CD4-positive, alpha-beta T cell treated with Interleukin-17A for 4 hours (primary cell): ENCODE measurements at regions not wholly inside any gene's neighbourhood (a gene's known extent, or its start where the extent isn't known, plus 50 kb on each side); places are given as distances from the start of the nearest gene placed in this dataset.
A peak's percentile ranks its signal among the peaks of the same experiment; 100 is the strongest.
"Not testable (repeated sequence)": the region's sequence is repeated elsewhere in the genome, so short reads cannot be mapped to it uniquely, and the experiment has no call there.

Source experiments
- DNase-seq: peaks from one replicate; pipeline ENCODE4 v3.0.0-alpha.2; 2020; ENCODE audit warnings: mixed read lengths

GRCh38 chr2:8312861-8313830 lies 368.7 kb upstream of the ID2 start:
- peak; percentile 21 for DNase-seq

GRCh38 chr2:8314063-8314462 lies 367.8 kb upstream of the ID2 start:
- DNase-seq = no peak

DNA sequence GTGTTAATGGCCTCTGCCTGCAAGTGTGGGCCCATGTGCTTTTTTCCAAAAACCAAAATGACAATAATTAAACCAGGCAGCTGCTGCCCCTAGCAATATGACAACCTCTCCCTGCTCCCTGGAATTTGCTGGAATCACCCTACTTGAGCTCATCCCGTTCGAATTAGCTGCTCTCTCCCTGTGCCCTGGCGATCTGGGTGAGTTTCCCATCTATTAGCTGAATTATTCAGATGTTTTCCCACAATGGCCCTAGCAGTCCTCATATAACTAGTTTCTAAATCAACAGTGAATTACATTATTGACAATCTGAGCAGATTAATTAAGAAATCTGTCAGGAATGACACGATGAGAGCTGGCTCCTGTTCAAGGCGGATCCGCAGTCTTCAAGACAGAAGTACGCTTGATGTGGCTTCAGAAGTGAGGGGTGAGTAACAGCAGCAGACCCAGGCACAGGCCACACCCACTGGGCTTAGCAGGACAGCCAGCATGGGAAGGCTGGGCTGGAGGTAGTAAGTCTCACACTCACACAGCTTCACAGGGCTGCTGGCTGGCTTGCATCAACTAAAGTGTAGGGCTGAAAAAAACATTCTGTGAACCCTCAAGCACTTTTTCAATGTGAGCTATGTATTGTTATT lies 366.2 kb upstream of the ID2 start:
- peak; percentile 37 for DNase-seq

- no peak for DNase-seq
Measured at GRCh38 chr2:8316356-8316755, 365.5 kb upstream of the ID2 start.

GRCh38 chr2:8317418-8317817 lies 364.4 kb upstream of the ID2 start:
- no peak for DNase-seq

DNA sequence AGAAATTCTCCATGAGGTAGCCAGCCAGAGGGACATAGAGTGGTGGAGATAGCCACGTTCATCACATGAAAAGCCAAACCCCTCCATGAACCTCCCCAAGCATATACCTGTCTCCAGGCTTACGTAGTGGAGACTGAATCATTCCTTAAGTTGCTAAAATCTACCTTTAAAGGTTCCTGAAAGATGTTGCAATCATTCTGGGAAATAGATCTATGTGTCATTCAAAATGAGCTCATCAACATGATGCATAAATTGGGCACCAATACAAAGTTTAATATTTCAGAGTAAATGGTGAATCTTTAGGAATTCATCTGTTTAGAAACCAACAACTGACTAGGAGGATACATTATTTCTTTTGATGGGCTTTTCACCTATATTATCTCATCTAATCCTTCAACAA lies 362.6 kb upstream of the ID2 start:
- no peak for DNase-seq

DNA sequence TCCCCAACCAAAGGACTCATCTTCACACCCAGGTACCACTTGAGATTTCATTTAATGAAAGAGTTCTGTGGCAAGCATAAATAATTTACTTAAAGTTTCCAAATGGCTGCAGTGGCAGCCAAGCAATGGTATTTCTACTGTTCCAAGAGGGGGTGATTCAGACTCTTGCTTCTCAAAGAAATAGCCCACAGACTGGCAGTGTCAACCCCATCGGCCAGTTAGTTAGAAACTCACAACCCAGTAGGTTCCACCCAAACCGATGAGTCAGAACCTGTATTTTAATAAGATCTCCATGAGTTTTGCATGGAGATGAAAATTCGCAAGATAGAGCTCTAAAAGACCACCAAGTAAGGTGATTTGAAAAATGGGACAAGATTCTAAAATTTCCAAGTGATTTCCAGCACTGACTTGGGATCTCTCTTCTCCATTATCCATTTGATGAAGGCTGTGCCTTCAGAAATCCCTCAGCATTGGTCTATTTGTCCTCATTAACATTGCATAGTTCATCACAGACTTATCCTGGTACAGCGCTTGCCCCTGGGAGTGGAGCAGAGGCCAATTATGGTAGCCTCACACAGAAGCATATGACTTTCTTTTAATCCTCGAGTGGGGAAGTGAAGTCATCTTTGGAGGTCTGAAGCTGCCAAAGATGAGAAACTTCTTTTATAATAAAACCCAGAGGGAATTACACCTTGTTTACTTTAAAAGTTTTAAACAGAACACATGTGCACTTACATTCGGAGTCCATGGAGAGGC lies 361.4 kb upstream of the ID2 start:
- no peak for DNase-seq

DNA sequence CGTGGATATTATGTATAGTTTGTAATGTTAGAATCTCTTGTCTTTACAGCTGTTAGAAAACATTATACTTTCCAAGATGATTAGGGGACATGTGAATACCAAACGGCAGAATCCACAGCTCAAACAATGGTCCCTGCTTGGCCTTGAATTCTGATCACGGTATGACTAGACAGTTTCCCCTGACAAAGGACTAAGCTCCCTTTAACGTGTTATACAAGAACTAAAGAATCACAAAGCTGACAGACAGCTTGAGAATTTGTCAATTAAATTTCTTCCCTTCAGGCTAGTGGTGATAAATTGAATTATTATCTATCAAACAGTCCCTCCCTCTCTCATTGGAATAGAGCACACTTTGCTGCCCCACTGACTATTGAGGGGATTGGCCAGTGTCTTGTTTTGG lies 359.2 kb upstream of the ID2 start:
- no peak for DNase-seq

DNA sequence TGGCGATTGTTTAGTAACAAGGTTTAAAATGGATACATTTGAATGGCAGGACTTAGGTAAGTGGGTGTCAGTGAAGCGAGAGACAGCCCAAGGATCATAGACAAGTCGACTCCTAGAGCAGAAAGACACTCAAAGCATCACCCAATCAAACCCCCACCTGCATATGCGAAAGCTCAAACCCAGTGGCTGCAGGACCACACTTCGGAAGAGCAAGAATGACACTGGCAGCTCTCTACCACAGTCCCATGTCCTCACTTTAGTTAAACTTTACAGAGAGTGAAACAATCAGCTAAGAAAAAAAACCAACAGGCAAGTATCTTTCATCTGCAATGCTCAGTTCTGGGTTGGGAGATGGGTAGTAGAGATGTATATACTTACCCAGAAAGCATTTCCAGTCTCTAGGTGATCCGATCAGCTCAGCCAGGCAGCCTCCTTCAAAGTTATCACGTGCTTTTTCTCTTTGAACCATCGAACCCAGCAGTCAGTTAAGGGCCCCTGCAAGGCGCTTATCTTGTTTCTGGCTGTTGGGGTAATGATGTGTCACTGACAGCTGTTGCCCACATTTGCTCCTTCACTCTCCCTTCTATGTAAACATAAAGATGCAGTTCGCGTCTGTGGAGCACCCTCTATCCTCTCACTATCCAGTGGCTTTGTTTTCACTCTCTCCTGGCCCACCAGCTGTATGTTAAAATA lies 357.5 kb upstream of the ID2 start:
- DNase-seq = peak; percentile 15

DNA sequence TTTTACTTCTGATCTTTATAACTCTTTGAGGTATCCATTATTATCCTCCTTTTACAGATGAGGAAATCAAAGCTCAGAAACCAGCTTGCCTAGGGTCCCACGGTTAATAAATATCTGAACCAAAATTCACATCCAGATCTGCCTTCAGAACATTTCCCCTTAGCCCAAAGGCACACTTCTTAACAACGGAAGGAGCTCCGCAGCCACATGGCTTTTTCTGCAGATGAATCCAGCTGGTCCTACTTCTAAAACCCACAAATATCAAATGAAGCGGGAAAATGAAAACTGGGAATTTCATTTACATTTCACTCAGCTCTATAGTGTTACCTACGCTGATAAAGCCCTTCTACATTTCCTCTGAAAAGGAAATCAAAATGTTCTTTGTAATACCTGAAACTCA lies 357.0 kb upstream of the ID2 start:
- DNase-seq = no peak

DNA sequence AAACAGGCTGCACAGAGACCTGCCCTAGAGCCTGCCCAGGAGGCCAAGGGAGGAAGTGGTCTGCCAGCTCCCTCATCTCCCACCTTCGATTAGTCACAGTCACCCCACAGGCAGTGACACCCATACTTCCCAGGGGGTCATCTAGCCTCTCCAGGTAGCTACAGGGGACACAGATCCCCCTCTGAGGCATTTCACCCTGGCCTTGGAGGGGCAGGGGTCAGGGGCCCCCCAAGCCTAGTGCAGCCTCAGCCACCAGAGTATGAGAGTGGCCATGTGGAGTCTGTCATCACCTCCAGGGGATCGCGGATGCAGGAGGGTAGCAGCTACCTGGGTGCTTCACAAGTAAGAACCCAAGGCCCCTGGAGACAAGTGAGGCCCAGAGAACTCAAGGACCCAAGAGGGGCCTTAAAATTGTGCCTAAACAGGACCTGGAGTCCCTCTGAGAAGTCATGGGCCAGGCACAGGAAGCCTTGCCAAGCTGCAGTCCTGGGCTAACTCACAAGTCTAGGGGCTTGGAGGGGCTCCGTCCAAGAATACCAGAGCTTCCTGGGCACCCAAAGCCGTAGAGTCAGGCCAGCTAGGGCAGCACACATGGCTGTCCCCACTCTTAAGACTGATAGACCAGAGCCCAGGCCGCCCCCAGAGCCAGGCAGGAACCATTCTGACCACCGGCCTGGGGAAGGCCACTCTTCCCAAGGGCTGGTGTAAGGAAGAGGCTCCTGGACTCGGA lies 354.3 kb upstream of the ID2 start:
- DNase-seq = no peak

DNA sequence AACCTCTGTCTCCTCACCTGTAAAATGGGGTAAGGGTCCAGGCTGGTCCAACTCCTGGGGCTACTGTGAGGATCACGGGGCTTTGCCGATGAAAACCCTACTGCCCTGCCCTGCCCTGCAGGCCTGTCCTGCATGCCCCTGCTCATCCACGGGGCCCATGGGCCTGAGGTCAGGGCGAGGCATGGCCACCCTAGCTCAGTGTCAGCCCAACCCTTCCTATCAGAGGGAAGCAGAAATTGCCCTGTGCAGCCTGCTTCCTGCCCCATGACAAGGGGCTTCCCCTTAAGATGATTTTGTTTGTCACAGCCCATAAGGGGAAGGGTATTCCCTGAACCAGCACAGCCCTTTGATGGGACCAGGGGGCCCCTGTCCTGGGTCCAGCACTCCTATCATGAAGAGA lies 353.6 kb upstream of the ID2 start:
- no peak for DNase-seq

DNA sequence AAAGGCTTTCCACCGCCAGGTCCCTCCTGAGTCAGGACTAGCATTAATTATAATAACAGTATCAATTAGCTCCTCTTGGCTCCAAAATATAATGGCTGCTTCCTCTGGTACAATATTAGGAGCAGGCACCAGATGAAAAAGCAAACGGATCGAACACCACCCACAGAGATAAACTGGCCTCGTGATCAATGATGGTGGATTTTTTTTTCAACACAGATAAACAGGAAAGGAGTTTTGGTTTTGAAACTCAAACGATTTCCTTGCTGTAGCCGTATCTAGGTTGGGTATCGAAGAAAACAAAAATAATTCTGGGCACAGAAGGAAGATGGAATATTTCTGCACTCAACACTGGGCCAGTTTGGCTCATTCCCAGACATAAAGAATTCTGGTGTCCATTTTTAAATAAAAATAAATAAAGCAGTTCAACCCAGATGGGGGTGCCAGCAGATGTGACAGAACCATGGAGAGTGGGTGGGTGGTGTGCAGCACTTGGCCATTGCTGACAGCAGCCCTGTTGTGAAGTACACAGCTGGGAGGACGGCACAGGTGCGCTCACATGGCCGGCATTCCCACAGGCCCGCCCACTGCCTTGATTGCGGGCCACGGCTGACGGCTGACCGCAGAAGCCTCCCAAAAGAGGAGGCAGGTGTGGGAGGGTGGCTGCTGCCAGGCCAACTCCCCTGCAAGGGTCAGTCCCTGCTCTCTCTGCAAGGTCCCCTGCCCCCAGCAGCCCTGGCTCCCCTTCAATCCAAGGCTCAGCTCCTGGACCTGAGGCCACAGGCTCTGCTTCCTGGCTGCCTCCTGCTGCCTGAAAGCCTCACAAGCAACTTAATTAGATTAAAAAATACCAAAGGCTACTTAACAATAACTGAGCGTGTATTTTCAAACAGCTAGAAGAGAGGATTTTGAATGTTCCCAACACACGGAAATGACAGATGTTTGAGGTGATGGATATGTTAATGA lies 351.9 kb upstream of the ID2 start:
- no peak for DNase-seq

DNA sequence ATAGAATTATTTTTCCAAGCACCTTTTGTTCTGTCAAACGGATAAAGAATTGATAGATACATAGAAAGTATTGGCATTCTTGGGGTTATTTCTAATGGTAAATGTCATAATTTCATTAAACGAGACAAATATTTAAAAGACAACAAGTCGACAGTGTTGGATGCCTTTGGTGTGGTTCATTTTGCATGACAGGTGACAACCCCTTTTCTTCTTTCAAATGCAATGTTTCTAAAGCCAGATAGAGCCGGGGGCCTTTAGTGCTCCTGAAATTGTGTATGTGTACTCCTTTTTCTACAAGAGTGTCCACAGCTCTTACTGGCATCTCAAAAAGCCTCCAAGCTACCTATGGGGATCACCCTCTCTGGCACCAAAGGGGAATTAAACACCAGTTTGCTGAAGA lies 350.8 kb upstream of the ID2 start:
- DNase-seq = no peak

- DNase-seq = no peak
Measured at GRCh38 chr2:8332646-8333045, 349.2 kb upstream of the ID2 start.

DNA sequence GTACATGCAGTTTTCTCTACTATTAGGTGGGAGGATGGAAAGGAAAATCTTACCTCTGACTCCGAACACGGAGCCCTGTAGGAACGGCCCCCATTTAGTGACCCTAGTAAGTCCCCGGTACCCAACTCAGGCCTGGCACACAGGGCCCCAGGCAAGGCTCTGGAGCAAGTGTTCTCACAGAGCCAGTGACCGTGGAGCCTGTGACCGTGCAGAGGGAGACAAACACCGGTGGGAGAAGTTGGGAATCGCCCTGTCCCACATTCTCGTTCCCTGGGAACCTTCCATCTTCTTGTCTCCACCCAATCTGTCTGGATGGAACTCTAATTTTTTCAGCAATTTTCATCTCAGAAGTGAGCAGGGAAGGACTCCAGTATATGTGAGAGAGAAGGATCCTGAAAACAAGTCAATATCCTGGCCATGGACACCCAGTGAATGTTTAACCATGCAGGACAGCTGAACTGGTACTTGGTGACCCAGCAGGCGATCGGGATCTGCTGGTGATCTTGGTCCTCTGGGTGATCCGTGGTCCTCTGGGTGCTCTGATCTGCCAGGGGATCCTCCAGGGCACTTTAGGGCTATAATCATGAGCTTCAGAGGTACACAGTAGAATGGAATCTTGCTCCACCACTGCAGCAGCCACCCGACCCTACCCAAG lies 348.6 kb upstream of the ID2 start:
- DNase-seq = no peak

DNA sequence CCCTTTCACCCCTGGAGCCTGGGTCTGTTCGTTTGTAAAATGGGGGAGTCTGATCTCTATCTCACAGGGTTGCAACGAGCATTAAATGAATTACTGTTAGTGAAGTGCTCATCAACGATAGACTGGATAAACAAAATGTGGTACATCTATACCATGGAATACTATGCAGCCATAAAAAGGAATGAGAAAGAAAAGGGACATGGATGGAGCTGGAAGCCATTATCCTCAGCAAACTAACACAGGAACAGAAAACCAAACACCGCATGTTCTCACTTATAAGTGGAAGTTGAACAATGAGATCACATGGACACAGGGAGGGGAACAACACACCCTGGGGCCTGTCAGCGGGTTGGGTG lies 348.0 kb upstream of the ID2 start:
- DNase-seq = not testable (repeated sequence)

DNA sequence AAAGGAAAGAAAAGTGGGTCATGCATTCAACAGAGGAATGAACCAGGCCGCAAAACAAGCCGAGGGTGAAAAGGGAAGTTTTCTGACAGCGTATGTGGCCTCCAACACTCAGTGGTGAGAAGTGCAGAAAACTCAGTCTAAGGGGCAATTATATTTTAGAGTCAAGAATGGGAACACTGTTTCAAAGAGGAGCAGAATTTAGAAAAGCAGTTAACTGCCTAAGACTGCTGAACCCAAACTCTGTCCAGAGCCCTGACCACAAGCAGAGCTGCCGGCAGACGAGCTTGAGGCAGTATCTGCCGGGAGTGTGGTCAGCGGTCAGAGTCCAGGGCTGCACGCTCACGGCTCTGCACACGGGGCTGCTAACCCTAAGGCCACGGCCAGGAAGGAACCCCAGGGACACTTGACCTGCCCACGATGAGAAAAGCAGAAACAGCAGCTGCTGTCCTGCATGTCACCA lies 347.0 kb upstream of the ID2 start:
- no peak for DNase-seq

DNA sequence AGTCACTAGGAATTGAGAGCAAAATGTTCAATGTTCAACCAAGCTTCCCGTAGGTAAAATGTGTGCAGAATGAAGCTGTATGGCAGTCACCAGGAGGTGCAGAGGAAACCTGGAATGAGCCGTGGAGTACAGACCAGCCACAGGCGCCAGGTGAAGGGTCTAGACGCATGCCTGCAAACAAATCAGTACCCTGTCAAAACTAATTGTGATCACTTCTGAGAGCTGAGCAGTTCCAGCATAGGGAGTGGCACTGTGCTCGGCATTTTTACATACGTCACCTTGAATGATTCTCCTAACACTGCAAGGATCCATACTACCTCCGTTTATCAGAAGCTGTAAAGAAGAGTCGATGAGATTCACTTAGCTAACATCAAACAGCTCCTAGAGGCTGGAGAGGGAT lies 346.1 kb upstream of the ID2 start:
- no peak for DNase-seq

GRCh38 chr2:8337321-8337720 lies 344.5 kb upstream of the ID2 start:
- peak; percentile 41 for DNase-seq

- no peak for DNase-seq
Measured at GRCh38 chr2:8342407-8342806, 339.4 kb upstream of the ID2 start.
